GM18520 (cell line): ENCODE measurements at regions not wholly inside any gene's neighbourhood (a gene's known extent, or its start where the extent isn't known, plus 50 kb on each side); places are given as distances from the start of the nearest gene placed in this dataset.
"Not testable (repeated sequence)": the region's sequence is repeated elsewhere in the genome, so short reads cannot be mapped to it uniquely, and the experiment has no call there.

Experiments
- ATAC-seq: cut with Tn5 transposase; IDR thresholded peaks from one replicate; pipeline ENCODE4 v1.9.1; 2021; ENCODE audit not compliant: unreplicated experiment

DNA sequence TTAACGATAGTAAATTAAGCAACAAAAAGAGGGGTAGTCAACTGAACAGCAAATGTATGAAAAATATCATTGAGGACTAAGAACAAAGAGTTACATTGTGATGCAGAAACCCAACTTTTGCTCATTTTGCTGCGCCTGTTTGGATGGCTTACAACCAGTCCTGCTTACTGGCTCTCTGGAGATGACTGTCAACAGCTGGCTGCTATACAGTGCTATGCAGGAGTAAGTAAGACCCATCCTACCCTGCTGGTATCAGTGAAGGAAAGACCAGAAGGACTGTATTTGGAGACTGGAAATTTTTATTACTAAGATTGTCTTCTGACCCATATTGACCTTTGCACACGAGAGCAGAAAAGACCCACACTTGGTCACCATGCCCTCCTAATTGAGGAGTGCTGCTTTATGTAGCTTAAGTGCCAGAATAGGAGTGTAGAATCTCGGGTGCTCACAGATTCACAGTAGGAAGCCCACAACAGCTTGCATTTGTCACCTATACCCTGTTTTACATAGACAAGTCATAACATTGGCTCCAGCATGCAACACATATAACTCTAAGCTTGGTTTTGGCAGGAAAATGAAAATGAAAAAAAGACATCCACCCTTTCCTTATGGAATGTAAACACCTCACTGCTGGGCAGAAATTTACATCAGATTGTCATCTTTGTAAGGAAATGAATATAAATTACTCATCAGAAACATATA lies 1915.0 kb upstream of the CELF4 start:
- ATAC-seq: no peak

DNA sequence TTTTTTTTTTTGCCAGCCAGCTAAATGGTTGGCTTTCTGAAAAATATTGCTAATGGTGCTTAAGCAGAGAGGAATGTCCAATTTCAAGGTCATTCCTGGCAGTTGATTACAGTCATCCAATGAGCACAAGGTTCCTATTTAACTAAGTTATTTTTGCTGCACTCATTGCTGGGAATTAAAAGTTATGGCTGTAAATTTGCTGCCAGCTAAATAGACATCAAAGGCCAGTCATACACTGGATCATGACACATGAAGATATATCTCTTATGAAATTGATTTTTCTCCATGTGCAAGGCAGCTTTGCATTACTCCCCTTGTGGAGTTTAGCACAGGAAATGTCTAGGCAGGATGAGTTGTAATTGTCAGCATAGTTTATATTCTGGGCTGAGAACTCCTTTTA lies 1898.4 kb upstream of the CELF4 start:
- no peak for ATAC-seq

DNA sequence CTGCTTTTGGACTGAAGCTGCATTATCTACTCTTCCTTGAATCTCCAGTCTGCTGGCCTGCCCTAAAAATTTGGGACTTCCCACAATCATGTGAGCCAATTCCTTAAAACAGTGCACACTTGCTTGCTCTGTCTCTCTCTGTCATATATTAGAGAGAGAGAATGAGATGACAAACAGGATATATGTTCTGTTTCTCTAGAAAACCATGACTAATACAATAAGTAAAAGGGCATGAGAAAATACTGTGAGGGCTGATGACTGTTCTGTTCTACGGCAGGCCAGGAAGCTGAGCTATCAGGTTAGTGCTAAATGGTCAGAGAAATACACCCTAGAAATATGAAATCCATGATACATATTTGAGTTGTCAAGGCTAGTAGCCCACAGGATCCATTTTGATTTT lies 1896.8 kb upstream of the CELF4 start:
- no peak for ATAC-seq

DNA sequence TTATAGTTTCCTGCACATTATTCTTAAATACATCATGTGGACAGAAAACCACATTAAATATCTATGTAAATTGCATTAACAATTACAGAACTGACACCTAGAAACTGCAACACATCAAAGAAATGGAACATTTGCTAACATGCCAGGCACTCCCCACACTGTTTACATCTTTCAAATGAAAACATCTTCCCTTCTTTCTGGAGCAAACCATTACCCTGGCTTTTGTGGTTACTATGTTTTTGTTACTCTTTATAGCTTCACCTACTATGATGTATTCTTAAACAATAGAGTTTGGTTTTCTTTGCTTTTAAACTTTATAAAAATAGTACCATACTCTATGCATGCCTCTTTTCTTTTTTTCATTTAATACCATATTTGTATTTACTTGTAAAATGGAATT lies 1894.5 kb upstream of the CELF4 start:
- ATAC-seq: no peak

DNA sequence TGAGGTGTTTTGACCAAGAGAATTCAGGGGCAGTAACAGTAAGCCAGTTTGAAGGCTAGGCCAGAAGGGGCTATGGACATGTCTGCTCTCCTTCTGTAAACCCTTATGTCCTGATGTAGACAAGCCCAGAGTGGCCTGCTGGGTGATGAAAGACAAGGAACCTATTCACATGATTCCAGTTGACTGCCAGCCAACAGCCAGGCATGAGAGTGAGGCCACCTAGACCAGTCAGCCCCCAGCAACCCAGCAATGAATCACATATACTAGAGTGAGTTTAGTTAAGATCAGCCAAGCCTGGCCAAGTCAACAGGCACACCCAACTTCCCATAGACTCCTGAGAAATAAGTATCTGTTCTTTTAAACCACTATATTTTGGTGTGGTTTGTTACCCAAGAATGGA lies 1889.7 kb upstream of the CELF4 start:
- no peak for ATAC-seq

DNA sequence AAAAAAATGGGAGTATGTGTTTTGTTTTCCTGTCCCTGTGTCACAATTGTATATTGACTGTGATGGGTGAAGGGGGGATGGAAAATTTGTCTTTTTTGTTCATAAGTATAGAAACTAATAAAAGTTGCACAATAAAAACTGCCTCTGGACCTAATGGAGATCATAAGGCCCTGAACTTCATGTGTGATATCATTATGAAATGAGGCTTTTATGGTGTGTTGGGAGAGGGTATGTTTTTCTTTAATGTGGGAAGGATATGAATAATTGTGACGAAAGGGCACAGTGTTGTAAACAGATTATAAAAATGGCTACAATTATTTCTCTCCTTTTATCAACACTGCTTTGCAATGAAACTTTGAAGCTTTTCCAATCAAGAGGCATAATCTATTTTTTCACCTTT lies 1889.3 kb upstream of the CELF4 start:
- no peak for ATAC-seq

DNA sequence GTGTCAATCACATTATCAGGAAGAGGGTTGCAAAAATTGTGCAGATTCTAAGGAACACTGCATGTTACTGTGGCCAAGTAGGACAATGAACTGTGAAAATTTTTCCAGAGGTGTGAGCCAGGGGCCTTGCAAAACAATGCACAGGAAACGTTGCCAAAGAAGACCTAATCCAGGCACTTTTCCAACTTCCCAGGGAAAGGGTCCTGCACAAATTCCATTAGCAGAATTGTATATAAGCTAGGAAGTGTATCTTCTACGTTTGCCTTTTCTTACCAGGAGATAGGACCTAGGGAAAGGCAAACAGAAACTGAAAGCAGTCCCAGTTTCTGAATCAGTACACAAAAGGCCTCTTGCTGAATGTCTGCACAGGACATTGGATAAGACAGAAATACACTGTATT lies 1888.3 kb upstream of the CELF4 start:
- no peak for ATAC-seq

DNA sequence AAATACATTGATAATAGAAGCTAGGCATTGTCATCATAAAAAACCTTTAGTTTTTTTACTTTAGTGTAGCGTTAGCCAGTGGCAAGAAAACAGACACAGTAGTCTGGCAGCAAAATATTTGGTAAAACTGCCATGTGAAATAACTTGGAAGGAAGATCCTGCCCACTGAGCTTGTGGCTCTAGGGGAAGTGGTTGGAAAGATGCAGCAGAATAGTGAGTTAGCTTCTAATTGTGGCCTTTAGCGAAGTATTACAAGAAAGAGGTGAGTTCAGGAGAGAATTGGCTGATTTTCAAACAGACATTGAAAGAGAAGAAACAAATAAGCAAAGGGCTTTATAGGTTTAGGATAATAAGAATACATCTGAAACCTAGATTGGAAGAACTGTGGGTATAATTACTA lies 1887.8 kb upstream of the CELF4 start:
- ATAC-seq: no peak

DNA sequence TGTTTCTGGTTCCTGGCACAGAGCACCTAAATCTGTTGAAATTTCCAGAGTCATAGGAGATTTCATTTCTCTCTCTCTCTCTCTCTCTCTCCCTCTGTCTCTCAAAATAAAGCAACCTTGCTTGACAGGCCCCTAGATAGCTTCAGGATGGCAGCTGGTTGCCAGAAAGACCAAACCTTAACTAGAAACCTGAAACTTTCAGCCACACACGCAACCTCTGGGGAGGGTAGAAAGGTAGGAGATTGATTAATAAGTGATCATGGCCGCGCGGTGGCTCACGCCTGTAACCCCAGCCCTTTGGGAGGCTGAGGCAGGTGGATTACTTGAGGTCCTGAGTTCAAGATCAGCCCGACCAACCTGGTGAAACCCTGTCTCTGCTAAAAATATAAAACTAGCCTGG lies 1885.4 kb upstream of the CELF4 start:
- ATAC-seq: no peak

DNA sequence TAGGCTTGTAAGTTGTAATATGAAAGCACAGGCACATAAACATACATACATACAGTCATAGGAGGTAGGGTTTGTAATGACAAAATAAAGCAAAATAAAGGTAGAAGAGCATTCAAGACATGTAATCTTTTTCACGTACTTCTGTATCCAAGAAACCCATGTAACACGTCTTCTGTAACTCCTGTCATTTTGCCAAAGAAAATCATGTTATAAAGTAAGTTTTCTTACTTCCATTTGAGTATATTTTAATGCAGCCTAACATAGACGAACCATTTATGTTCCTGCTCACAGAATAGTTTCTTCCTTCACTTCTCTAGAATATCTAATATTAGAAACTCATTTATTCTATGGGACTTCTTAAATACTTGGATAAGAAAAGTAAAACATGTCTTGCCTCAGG lies 1884.0 kb upstream of the CELF4 start:
- ATAC-seq: no peak

DNA sequence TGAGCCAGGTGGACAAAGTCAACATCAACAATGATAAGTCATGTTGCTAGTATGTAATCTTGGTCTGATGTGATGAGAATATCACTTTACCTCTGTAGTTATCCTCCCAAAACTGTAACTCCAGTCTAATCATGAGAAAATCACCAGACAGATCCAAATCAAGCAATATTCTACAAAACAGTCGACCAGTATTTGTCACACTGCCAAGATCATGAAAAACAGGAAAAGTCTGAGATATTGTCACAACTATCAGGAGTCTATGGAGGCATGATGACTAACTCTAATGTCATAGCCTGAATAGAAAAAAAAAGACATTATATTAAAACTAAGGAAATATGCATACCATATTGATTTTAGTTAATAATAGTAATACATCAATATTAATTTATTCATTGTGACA lies 1883.3 kb upstream of the CELF4 start:
- no peak for ATAC-seq

DNA sequence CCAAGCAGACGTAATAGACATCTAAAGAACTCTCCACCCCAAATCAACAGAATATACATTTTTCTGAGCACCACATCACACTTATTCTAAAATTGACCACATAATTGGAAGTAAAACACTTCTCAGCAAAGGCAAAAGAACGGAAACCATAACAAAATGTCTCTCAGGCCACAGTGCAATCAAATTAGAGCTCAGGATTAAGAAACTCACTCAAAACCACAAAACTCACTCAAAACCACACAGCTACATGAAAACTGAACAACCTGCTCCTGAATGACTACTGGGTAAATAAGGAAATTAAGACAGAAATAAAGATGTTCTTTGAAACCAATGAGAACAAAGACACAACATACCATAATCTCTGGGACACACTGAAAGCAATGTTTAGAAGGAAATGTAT lies 1879.4 kb upstream of the CELF4 start:
- not testable (repeated sequence) for ATAC-seq

DNA sequence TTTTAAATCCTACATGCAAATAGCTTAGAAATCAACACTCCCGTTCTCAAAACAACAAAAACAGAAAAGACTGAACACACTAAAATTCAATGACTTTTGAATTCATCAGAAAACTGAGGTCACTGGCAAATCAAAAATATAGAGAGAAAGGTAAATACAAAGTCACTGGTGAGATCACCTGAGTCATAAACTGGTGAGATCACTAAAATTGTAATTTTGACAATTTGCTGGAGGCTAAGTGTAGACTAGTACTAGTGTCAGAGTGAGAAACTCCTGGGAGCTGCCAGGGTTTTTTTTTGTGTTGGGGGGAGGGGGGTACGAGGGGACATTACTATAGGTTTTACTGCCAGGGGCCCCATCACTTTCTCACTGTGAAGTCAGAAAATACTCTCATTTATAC lies 1876.0 kb upstream of the CELF4 start:
- ATAC-seq: no peak

DNA sequence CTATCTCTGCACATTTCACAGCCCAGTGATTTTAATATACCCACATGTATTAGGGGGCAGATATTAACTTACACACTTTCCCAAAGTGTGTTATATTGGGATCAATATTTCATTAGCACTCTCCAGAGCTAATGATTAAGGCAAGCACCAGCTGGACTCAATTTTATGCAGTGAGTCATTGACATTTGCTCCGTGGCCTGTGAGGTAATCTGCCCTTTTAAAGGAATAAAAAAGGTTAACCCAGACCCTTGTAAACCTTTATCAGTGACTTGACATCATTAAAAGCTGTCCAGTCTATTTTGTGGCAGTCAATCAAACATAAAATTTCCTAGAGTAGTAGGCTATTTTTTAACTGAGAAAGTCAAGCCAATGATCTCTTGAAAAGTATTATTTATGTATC lies 1870.4 kb upstream of the CELF4 start:
- no peak for ATAC-seq

DNA sequence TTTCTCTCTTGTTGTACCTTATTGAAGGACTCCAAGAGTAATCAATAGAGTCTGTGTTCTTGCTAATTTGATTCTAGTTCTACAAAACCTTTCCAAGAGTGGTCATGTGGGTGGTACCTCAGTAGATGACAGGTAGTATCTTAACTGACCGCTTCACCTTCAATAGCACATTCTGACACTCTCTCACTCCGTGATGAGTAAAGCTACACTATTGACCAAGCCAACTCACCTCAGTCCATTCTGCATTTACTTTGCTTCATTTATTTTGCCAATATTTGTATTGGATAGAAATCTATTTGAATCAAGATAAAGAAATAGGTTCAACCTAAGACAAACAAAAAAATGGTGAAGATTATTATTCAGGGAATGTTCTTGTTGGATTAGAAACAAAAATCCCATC lies 1869.6 kb upstream of the CELF4 start:
- no peak for ATAC-seq

DNA sequence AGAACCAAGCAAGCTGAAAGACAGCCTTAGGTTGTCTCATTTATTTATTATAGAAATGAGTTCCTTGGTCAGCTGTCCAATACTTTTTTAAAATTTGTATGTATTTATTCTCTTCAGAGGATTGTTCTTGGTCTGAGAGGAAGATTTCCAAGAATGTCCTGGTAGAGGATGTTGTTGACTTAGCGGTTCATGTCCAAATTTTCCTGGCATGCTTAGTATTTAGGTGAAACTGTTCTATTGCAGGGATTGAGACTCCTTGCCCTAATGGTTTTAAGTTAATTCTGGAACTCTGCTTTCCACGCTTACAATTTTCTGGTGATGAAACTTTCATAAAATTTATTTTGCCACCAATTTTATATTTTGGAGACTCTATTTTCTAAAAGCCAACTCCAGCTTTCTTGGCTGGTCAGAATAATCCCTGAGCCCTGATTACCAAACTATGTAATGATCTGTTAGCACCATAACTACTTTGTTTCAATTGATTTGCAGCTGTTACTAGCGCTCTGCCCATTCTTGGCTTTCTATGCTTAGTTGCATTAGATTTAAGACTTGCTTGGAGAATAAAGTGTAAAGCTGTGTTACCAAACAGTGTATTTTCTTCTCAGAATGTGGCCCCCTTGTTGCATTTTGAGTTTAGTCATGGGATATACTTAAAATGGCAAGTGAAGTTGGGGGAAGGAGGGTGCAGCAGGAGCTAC lies 1868.8 kb upstream of the CELF4 start:
- no peak for ATAC-seq

DNA sequence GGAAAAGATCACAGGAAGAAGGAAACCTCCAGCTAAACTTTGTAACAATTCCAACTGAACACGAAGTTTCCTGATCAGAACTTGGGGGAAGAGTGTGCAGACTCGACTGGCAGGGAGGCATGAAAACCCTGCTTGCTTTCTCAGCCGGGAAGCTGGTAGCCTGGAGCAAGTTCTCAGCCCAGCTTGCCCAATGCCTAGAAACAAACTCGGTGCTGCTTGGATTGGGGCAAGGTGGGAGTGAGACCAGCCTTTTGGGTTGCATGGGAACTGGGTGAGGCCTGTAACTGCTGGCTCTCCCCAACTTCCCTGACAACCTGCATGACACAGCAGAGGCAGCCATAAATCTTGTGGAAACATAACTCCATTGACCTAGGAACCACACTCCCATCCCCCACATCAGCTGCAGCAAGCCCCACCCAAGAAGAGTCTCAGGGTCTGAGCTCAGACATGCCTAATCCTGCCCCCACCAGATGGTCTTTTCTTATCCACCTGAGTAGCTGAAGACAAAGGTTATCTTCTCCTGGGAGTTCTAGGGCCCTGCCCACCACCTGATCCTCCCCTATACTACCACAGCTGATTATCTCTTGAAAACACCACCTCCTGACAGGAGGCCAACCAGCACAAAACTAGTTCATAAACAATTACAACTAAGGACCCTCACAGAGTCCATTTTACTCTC lies 1859.7 kb upstream of the CELF4 start:
- no peak for ATAC-seq

DNA sequence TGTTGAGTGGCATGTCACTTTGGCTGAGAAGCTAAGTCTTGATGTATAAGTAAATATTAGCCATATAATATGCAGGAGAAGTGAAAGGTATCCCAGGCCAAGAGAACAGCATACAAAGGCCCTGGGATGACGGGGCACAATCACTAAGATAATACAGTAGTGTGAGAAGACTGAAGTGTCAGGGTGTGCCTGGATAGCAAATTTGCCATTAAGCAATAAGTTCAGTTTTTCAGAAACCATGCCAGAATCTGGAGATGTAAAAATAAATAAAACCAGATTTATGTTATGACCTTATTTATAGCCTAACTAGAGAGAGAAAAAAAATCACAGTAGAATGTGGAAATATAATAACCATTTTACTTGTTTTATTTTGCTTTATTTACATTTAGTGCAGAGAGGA lies 1858.7 kb upstream of the CELF4 start:
- no peak for ATAC-seq

DNA sequence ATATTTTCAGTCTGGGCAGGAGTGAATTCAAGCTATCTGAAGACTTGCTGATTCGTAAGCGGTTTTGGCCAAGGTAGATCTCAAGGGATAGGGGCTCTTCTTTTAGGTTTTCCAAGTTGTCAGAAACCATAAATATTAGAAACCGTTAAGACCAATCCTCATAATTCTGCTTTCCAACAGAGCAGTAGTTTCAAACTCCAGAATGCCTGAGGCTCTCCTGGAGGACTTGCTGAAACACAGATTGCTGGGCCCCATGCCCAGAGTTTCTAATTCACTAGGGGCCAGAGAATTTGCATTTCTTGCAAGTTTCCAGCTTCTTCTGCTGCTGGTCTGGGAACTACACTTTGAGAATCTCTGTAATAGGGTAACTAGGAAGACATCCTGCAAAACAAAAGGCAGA lies 1855.7 kb upstream of the CELF4 start:
- no peak for ATAC-seq

DNA sequence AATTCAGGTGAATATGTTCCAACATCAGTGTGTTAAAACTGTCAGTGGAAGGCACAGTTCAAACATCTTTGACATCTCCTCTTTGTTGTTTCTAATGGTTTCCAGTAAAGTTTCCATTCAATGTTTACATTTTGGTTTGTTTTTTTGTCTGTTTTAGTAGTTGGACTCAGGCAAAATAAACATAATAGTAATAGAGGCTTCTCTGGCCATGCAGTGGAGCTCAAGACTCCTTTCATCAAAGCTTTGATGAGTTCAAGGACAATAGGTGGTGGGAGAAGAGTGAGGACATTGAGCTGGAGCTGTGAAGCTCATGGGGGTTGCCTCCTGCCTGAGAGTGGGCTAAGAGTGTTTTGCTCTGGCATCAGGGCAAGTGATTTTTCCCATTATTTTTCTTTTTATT lies 1853.7 kb upstream of the CELF4 start:
- no peak for ATAC-seq

DNA sequence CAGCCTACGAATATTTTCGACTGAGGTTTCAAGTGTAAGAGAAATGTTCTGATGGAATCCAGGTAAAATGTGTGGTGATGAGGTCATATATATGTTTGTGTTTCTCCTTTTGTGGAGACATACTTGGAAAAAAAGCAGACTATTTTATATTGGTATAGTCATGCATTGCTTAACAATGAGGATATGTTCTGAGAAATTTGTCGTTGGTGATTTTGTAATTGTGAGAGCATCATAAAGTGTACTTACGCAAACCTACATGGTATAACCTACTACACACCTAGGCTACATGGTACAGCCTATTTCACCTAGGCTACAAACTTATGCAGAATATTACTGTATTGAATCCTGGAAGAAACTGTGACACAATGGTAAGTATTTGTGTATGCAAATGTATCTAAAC lies 1849.9 kb upstream of the CELF4 start:
- ATAC-seq: no peak

DNA sequence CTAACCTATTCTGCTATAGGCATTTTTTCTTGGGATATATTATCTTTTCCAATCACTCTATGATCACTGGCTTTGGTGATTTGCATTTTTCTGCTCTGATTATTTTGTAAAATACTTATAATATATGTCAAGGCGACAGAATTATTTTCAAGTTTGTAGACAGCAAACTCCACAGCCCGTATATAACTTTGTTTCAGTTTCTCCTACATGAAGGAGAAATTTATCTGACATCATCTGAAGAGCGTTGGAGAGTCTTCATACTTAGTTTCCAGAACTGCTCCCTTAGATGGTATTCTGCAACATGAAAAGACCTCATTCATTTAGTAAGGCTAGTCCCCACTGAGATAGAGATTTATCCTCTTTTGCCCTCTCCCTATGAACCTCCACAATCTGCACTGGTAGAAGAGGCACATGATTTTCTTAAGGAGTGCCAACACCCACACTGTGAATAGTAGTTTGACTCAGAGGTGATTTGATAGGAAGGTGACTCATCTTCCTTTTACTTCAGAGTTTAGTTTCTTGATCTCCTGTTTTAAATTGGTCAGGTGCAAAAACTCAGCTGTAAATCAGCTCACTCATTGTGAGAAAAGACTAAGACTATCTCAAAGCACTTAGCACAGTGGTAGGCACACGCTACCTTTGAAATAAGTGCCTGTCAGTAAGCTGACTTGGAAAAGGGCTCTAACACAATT lies 1848.6 kb upstream of the CELF4 start:
- no peak for ATAC-seq
